Heart right ventricle (tissue), 16 donors: ENCODE measurements at regions not wholly inside any gene's neighbourhood (a gene's known extent, or its start where the extent isn't known, plus 50 kb on each side); places are given as distances from the start of the nearest gene placed in this dataset.
"Not testable (repeated sequence)": the region's sequence is repeated elsewhere in the genome, so short reads cannot be mapped to it uniquely, and the experiment has no call there.

ENCODE experiments used
- ATAC-seq, 8 donors: fragments of 200-7000 bp; cut with Tn5 transposase; one replicate each; pipeline ENCODE4 v1.9.1; 2020; ENCODE audit warnings: mild to moderate bottlenecking in 8 of 8, moderate library complexity in 8 of 8, moderate number of reproducible peaks in 1 of 8
- DNase-seq, 2 donors: peaks; one replicate each; pipeline ENCODE4 v3.0.0-alpha.2; 2020
- H3K27ac ChIP-seq, 10 donors: fragments of 200-600 bp; sonication (generic) in 2 of 10; one replicate each; pipeline versions ENCODE4 v1.5.0 to v1.8.0; 2020 to 2022; ENCODE audit warnings: mild to moderate bottlenecking in 3 of 10
- H3K27me3 ChIP-seq, 7 donors: fragments of 200-600 bp; one replicate each; pipeline ENCODE4 v1.8.0; 2021 to 2022; ENCODE audit warnings: mild to moderate bottlenecking in 2 of 7
- H3K36me3 ChIP-seq, 9 donors: fragments of 200-600 bp; sonication (generic) in 1 of 9; one replicate each; pipeline versions ENCODE4 v1.5.0 to v1.8.0; 2020 to 2022; ENCODE audit warnings: mild to moderate bottlenecking in 2 of 9
- H3K4me1 ChIP-seq, 9 donors: fragments of 200-600 bp; sonication (generic) in 1 of 9; one replicate each; pipeline versions ENCODE4 v1.5.0 to v1.8.0; 2020 to 2022; ENCODE audit warnings: mild to moderate bottlenecking in 4 of 9
- H3K4me3 ChIP-seq, 10 donors: fragments of 200-600 bp; sonication (generic) in 2 of 10; one replicate each; pipeline versions ENCODE4 v1.5.0 to v1.8.0; 2020 to 2022; ENCODE audit warnings: mild to moderate bottlenecking in 7 of 10, moderate library complexity in 2 of 10
- H3K9me3 ChIP-seq, 11 donors: fragments of 200-600 bp in 10 of 11; sonication (generic) in 2 of 11; one replicate each; pipeline versions ENCODE4 v1.5.0 to v1.8.0; 2013 to 2022; ENCODE audit warnings: mild to moderate bottlenecking in 2 of 11, control low read depth in 1 of 11, moderate library complexity in 1 of 11
- CTCF ChIP-seq, 9 donors: fragments of 200-600 bp; sonication (generic) in 2 of 9; IDR thresholded peaks; one replicate each; pipeline versions ENCODE4 v1.5.0 to v1.8.0; 2021 to 2022; ENCODE audit warnings: antibody characterized with exemption in 9 of 9, mild to moderate bottlenecking in 5 of 9, moderate library complexity in 1 of 9
- WGBS, 2 donors: extraction: QIAGEN DNeasy Blood & Tissue Kit; methylation state at CpG; one replicate each; pipeline ENCODE4 v1.1.7; 2013; ENCODE audit warnings: inconsistent platforms in 1 of 2; 5-methylcytosine and 5-hydroxymethylcytosine counted together
- intact Hi-C, 10 donors: fragments of 100-400 bp; cut with DNase I; formaldehyde crosslinking; loops; one replicate each; pipeline versions ENCODE4 v1.11.1 to v1.14.2; 2022
- donor health status: Arrhythmogenic right ventricular cardiomyopathy.
- donor health status: ischemic (EF 13 %, LVEDD 7.1; RV severe dilation, severe dysfunction).
- donor health status: healthy with polysubstance abuse.
- donor health status: DM: no; HTN: yes; CAD: no.
- donor health status: DM: no; HTN: no; CAD: no.
- donor health status: ischemic (EF 25% LVEDD 6.9; RV normal size, moderate dysfunction).
- donor health status: ischemic (EF 25% LVEDD 5.7; RV mildly dilated, moderate dysfunction).
- donor health status: healthy.
- donor health status: DM: yes; HTN: yes; CAD: no.
- donor health status: Ischemic cardiomyopathy.
- donor health status: ischemic (EF 35%, LVEDD 5.7; RV mildly dilated, moderate dysfunction).
- donor health status: nonischemic (EF 11% LVEDD 7.7; RV severe dilation, severe dysfunction).
- donor health status: DM: yes; HTN: yes; CAD: no.
- donor health status: PGD.
- donor health status: ischemic (EF 29% LVEDD 5.4; RV normal size, mild dysfunction).
- donor health status: nonischemic (EF 23%, LVEDD 6.1; RV moderate dilation, normal function).

- DNase-seq = no peak
- no peak for TF ChIP-seq CTCF (IDR thresholded peaks at IDR 0.05)
- H3K27me3 ChIP-seq = no peaks in the 10 kb centered on the region
- intact Hi-C loops = no loop called here
- WGBS, 2 donors = 90 to 93% methylated on average over 1 of the region's 1 CpG
- no peaks in the 10 kb centered on the region for H3K9me3 ChIP-seq
- no peaks in the 10 kb centered on the region for H3K36me3 ChIP-seq
- no peaks in the 10 kb centered on the region for H3K4me1 ChIP-seq
- no peak for ATAC-seq
- no peak overlapping the region for H3K4me3 ChIP-seq
- no peak overlapping the region for H3K27ac ChIP-seq
These were observed 672.3 kb downstream of the UTRN start for GRCh38 chr6:144957236-144957937.

- Histone ChIP-seq H3K9me3 (peaks cover 0 to 8% (median 0%) of the 10 kb centered on the region in 11 donors), H3K4me3 (no peak overlapping the region), H3K27ac (no peak overlapping the region), H3K36me3 (no peaks in the 10 kb centered on the region), H3K4me1 (no peaks in the 10 kb centered on the region), H3K27me3 (no peaks in the 10 kb centered on the region)
- DNase-seq (no peak), ATAC-seq (no peak)
- no peak for TF ChIP-seq CTCF (IDR thresholded peaks at IDR 0.05)
- WGBS, 2 donors = 63 to 78% methylated on average over 3 of the region's 3 CpGs
- intact Hi-C loops = no loop called here
These were observed 684.0 kb downstream of the UTRN start for GRCh38 chr6:144969154-144969553.

- ATAC-seq = no peak
These were observed 684.6 kb downstream of the UTRN start for GRCh38 chr6:144969602-144970272.

GRCh38 chr6:144977250-144977864 is 692.2 kb downstream of the UTRN start:
- DNase-seq, H3K27ac ChIP-seq, H3K36me3 ChIP-seq, H3K27me3 ChIP-seq, ATAC-seq, H3K9me3 ChIP-seq, H3K4me3 ChIP-seq, H3K4me1 ChIP-seq, intact Hi-C loops: not testable (repeated sequence)
- 49 to 53% methylated on average over 8 of the region's 8 CpGs for WGBS, 2 donors

More at GRCh38 chr6:144969602-144970272, 684.6 kb downstream of the UTRN start:
- DNase-seq = no peak
- H3K9me3 ChIP-seq = peaks cover 0 to 10% (median 0%) of the 10 kb centered on the region in 11 donors
- WGBS, 2 donors = 74 to 81% methylated on average over 6 of the region's 6 CpGs
- no peaks in the 10 kb centered on the region for H3K27me3 ChIP-seq
- intact Hi-C loops = no loop called here
- H3K27ac ChIP-seq = no peak overlapping the region
- no peaks in the 10 kb centered on the region for H3K4me1 ChIP-seq
- H3K4me3 ChIP-seq = no peak overlapping the region
- no peaks in the 10 kb centered on the region for H3K36me3 ChIP-seq
- TF ChIP-seq CTCF (IDR thresholded peaks at IDR 0.05) = no peak
